ENCODE measurements at regions not wholly inside any gene's neighbourhood (a gene's known extent, or its start where the extent isn't known, plus 50 kb on each side); places are given as distances from the start of the nearest gene placed in this dataset.

GRCh38 chr1:213474054-213474453 lies 423.0 kb downstream of the RPS6KC1 start:
- DNase-seq, result no peak
- no peak for FAIRE-seq
- Histone ChIP-seq H3K9me3 (ENCODE audit: control insufficient read depth in 2 of 2, insufficient read depth in 1 of 2, low read depth in 1 of 2, low read length in 1 of 2) (no peaks in the 10 kb centered on the region), H3K27me3 (ENCODE audit: control insufficient read depth in 3 of 3, insufficient read depth in 3 of 3, low read length in 3 of 3) (peaks cover 0 to 1% (median 0%) of the 10 kb centered on the region in 3 donors), H3K27ac (ENCODE audit: low read depth in 1 of 3, low read length in 2 of 3) (no peak overlapping the region), H3K36me3 (ENCODE audit: control insufficient read depth in 3 of 3, insufficient read depth in 2 of 3, low read depth in 1 of 3, low read length in 3 of 3) (no peaks in the 10 kb centered on the region), H3K4me1 (ENCODE audit: control insufficient read depth in 3 of 3, insufficient read depth in 2 of 3, low read depth in 1 of 3, low read length in 2 of 3) (no peaks in the 10 kb centered on the region), H3K4me3 (ENCODE audit: low read depth in 1 of 3, low read length in 3 of 3) (no peak overlapping the region)
- 57 to 77% (median 70%) methylated on average over 7 of the region's 7 CpGs for WGBS, 3 donors

GRCh38 chr1:213481395-213481794 lies 430.4 kb downstream of the RPS6KC1 start:
- Histone ChIP-seq H3K27me3 (ENCODE audit: control insufficient read depth in 3 of 3, insufficient read depth in 3 of 3, low read length in 3 of 3) (peaks cover 0 to 1% (median 0%) of the 10 kb centered on the region in 3 donors), H3K36me3 (ENCODE audit: control insufficient read depth in 3 of 3, insufficient read depth in 2 of 3, low read depth in 1 of 3, low read length in 3 of 3) (no peaks in the 10 kb centered on the region), H3K4me3 (ENCODE audit: low read depth in 1 of 3, low read length in 3 of 3) (no peak overlapping the region), H3K9me3 (ENCODE audit: control insufficient read depth in 2 of 2, insufficient read depth in 1 of 2, low read depth in 1 of 2, low read length in 1 of 2) (no peaks in the 10 kb centered on the region), H3K4me1 (ENCODE audit: control insufficient read depth in 3 of 3, insufficient read depth in 2 of 3, low read depth in 1 of 3, low read length in 2 of 3) (no peaks in the 10 kb centered on the region), H3K27ac (ENCODE audit: low read depth in 1 of 3, low read length in 2 of 3) (no peak overlapping the region)
- FAIRE-seq (no peak), DNase-seq (no peak)
- 82 to 85% (median 84%) methylated on average over 2 of the region's 2 CpGs for WGBS, 3 donors

GRCh38 chr1:213484333-213484732 lies 433.3 kb downstream of the RPS6KC1 start:
- H3K4me3 ChIP-seq (ENCODE audit: low read depth in 1 of 3, low read length in 3 of 3), result no peak overlapping the region
- FAIRE-seq (no peak), DNase-seq (no peak)
- no peaks in the 10 kb centered on the region for H3K9me3 ChIP-seq (ENCODE audit: control insufficient read depth in 2 of 2, insufficient read depth in 1 of 2, low read depth in 1 of 2, low read length in 1 of 2)
- no peaks in the 10 kb centered on the region for H3K4me1 ChIP-seq (ENCODE audit: control insufficient read depth in 3 of 3, insufficient read depth in 2 of 3, low read depth in 1 of 3, low read length in 2 of 3)
- H3K36me3 ChIP-seq (ENCODE audit: control insufficient read depth in 3 of 3, insufficient read depth in 2 of 3, low read depth in 1 of 3, low read length in 3 of 3), result no peaks in the 10 kb centered on the region
- H3K27ac ChIP-seq (ENCODE audit: low read depth in 1 of 3, low read length in 2 of 3), result no peak overlapping the region
- no peaks in the 10 kb centered on the region for H3K27me3 ChIP-seq (ENCODE audit: control insufficient read depth in 3 of 3, insufficient read depth in 3 of 3, low read length in 3 of 3)
- WGBS, 3 donors, result 51 to 81% (median 66%) methylated on average over 3 of the region's 3 CpGs

- FAIRE-seq (no peak), DNase-seq (no peak)
- H3K27me3 ChIP-seq (ENCODE audit: control insufficient read depth in 3 of 3, insufficient read depth in 3 of 3, low read length in 3 of 3), result no peaks in the 10 kb centered on the region
- no peaks in the 10 kb centered on the region for H3K4me1 ChIP-seq (ENCODE audit: control insufficient read depth in 3 of 3, insufficient read depth in 2 of 3, low read depth in 1 of 3, low read length in 2 of 3)
- H3K9me3 ChIP-seq (ENCODE audit: control insufficient read depth in 2 of 2, insufficient read depth in 1 of 2, low read depth in 1 of 2, low read length in 1 of 2), result no peaks in the 10 kb centered on the region
- H3K27ac ChIP-seq (ENCODE audit: low read depth in 1 of 3, low read length in 2 of 3), result no peak overlapping the region
- H3K4me3 ChIP-seq (ENCODE audit: low read depth in 1 of 3, low read length in 3 of 3), result no peak overlapping the region
- no peaks in the 10 kb centered on the region for H3K36me3 ChIP-seq (ENCODE audit: control insufficient read depth in 3 of 3, insufficient read depth in 2 of 3, low read depth in 1 of 3, low read length in 3 of 3)
- WGBS, 3 donors, result 57 to 88% (median 72%) methylated on average over 1 of the region's 1 CpG
These were observed 433.7 kb downstream of the RPS6KC1 start for GRCh38 chr1:213484758-213485157.

- 57 to 79% (median 60%) methylated on average over 3 of the region's 3 CpGs for WGBS, 3 donors
- Histone ChIP-seq H3K36me3 (ENCODE audit: control insufficient read depth in 3 of 3, insufficient read depth in 2 of 3, low read depth in 1 of 3, low read length in 3 of 3) (no peaks in the 10 kb centered on the region), H3K4me3 (ENCODE audit: low read depth in 1 of 3, low read length in 3 of 3) (no peak overlapping the region), H3K9me3 (ENCODE audit: control insufficient read depth in 2 of 2, insufficient read depth in 1 of 2, low read depth in 1 of 2, low read length in 1 of 2) (no peaks in the 10 kb centered on the region), H3K27me3 (ENCODE audit: control insufficient read depth in 3 of 3, insufficient read depth in 3 of 3, low read length in 3 of 3) (no peaks in the 10 kb centered on the region), H3K4me1 (ENCODE audit: control insufficient read depth in 3 of 3, insufficient read depth in 2 of 3, low read depth in 1 of 3, low read length in 2 of 3) (no peaks in the 10 kb centered on the region), H3K27ac (ENCODE audit: low read depth in 1 of 3, low read length in 2 of 3) (no peak overlapping the region)
- DNase-seq (no peak), FAIRE-seq (no peak)
These were observed 435.4 kb downstream of the RPS6KC1 start for GRCh38 chr1:213486488-213486887.

- no peak for DNase-seq
- 59 to 77% (median 65%) methylated on average over 5 of the region's 5 CpGs for WGBS, 3 donors
- Histone ChIP-seq H3K4me3 (ENCODE audit: low read depth in 1 of 3, low read length in 3 of 3) (no peak overlapping the region), H3K27me3 (ENCODE audit: control insufficient read depth in 3 of 3, insufficient read depth in 3 of 3, low read length in 3 of 3) (no peaks in the 10 kb centered on the region), H3K36me3 (ENCODE audit: control insufficient read depth in 3 of 3, insufficient read depth in 2 of 3, low read depth in 1 of 3, low read length in 3 of 3) (no peaks in the 10 kb centered on the region), H3K27ac (ENCODE audit: low read depth in 1 of 3, low read length in 2 of 3) (no peak overlapping the region), H3K4me1 (ENCODE audit: control insufficient read depth in 3 of 3, insufficient read depth in 2 of 3, low read depth in 1 of 3, low read length in 2 of 3) (no peaks in the 10 kb centered on the region), H3K9me3 (ENCODE audit: control insufficient read depth in 2 of 2, insufficient read depth in 1 of 2, low read depth in 1 of 2, low read length in 1 of 2) (no peaks in the 10 kb centered on the region)
- FAIRE-seq, result no peak
These were observed 440.4 kb downstream of the RPS6KC1 start for GRCh38 chr1:213491468-213491867.

- 84 to 93% (median 88%) methylated on average over 21 of the region's 21 CpGs for WGBS, 3 donors
- FAIRE-seq, result no peak
These were observed 441.4 kb downstream of the RPS6KC1 start for GRCh38 chr1:213492161-213493041.

GRCh38 chr1:213499444-213499843 lies 448.4 kb downstream of the RPS6KC1 start:
- no peak for FAIRE-seq
- Histone ChIP-seq H3K36me3 (ENCODE audit: control insufficient read depth in 3 of 3, insufficient read depth in 2 of 3, low read depth in 1 of 3, low read length in 3 of 3) (no peaks in the 10 kb centered on the region), H3K27me3 (ENCODE audit: control insufficient read depth in 3 of 3, insufficient read depth in 3 of 3, low read length in 3 of 3) (no peaks in the 10 kb centered on the region), H3K9me3 (ENCODE audit: control insufficient read depth in 2 of 2, insufficient read depth in 1 of 2, low read depth in 1 of 2, low read length in 1 of 2) (no peaks in the 10 kb centered on the region), H3K4me3 (ENCODE audit: low read depth in 1 of 3, low read length in 3 of 3) (no peak overlapping the region), H3K27ac (ENCODE audit: low read depth in 1 of 3, low read length in 2 of 3) (no peak overlapping the region), H3K4me1 (ENCODE audit: control insufficient read depth in 3 of 3, insufficient read depth in 2 of 3, low read depth in 1 of 3, low read length in 2 of 3) (no peaks in the 10 kb centered on the region)
- DNase-seq, result no peak
- 95 to 97% (median 95%) methylated on average over 4 of the region's 4 CpGs for WGBS, 3 donors

More at GRCh38 chr1:213492161-213493041, 441.4 kb downstream of the RPS6KC1 start:
- Histone ChIP-seq H3K36me3 (ENCODE audit: control insufficient read depth in 3 of 3, insufficient read depth in 2 of 3, low read depth in 1 of 3, low read length in 3 of 3) (no peaks in the 10 kb centered on the region), H3K27ac (ENCODE audit: low read depth in 1 of 3, low read length in 2 of 3) (no peak overlapping the region), H3K4me3 (ENCODE audit: low read depth in 1 of 3, low read length in 3 of 3) (no peak overlapping the region), H3K4me1 (ENCODE audit: control insufficient read depth in 3 of 3, insufficient read depth in 2 of 3, low read depth in 1 of 3, low read length in 2 of 3) (no peaks in the 10 kb centered on the region), H3K9me3 (ENCODE audit: control insufficient read depth in 2 of 2, insufficient read depth in 1 of 2, low read depth in 1 of 2, low read length in 1 of 2) (no peaks in the 10 kb centered on the region), H3K27me3 (ENCODE audit: control insufficient read depth in 3 of 3, insufficient read depth in 3 of 3, low read length in 3 of 3) (no peaks in the 10 kb centered on the region)
- no peak for DNase-seq

All from small intestine (tissue), 7 donors.